Body of pancreas (tissue), 4 donors: ENCODE measurements at regions not wholly inside any gene's neighbourhood (a gene's known extent, or its start where the extent isn't known, plus 50 kb on each side); places are given as distances from the start of the nearest gene placed in this dataset.
"Not testable (repeated sequence)": the region's sequence is repeated elsewhere in the genome, so short reads cannot be mapped to it uniquely, and the experiment has no call there.

Experiments
- CTCF ChIP-seq, 7 experiments: fragments of 450-650 bp in 4 of 7; fragments of 200-600 bp in 3 of 7; sonication (generic) in 3 of 7; IDR thresholded peaks; one replicate each; pipeline ENCODE4 v1.5.1; 2016 to 2019; ENCODE audit warnings: antibody characterized with exemption in 7 of 7
- POLR2A ChIP-seq, 3 donors: fragments of 450-650 bp; IDR thresholded peaks; one replicate each; pipeline ENCODE4 v1.6.1; 2016; ENCODE audit warnings: antibody characterized with exemption in 3 of 3, mild to moderate bottlenecking in 2 of 3

- not testable (repeated sequence) for TF ChIP-seq CTCF, POLR2A (IDR thresholded peaks at IDR 0.05)
Measured at GRCh38 chr5:74522838-74523237, 117.7 kb downstream of the ENC1 start.
